Posterior vena cava (tissue), 2 donors: ENCODE measurements at regions not wholly inside any gene's neighbourhood (a gene's known extent, or its start where the extent isn't known, plus 50 kb on each side); places are given as distances from the start of the nearest gene placed in this dataset.
"Not testable (repeated sequence)": the region's sequence is repeated elsewhere in the genome, so short reads cannot be mapped to it uniquely, and the experiment has no call there.

Source experiments
- DNase-seq: peaks from one replicate; pipeline ENCODE4 v3.0.0-alpha.2; 2020; ENCODE audit warnings: low spot score
- intact Hi-C, 2 donors: fragments of 100-400 bp; cut with DNase I; formaldehyde crosslinking; loops; one replicate each; pipeline versions ENCODE4 v1.14.1 to v1.14.2; 2022 to 2023
- donor health status: DM: yes; HTN: yes; CAD: no.
- donor health status: DM: yes; HTN: yes; CAD: no.

- intact Hi-C loops = no loop called here
- DNase-seq = no peak
These were observed 54.2 kb upstream of the OPRM1 start for GRCh38 chr6:153984811-153985210.

DNA sequence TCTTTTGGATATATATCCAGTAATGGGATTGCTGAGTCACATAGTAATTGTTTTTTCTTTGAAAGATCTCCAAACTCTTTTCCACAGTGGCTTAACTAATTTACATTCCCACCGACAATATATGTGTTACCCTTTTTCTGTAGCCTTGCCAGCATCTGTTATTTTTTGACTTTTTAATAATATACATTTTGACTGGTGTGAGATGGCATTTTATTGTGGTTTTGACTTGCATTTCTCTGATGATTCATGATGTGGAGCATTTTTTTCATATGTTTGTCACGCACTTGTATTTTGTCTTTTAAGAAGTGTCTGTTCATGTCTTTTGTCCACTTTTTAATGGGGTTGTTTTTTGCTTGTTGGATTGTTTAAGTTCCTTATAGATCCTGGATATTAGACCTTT lies 58.9 kb upstream of the OPRM1 start:
- intact Hi-C loops = no loop called here
- DNase-seq = no peak

- intact Hi-C loops, DNase-seq: not testable (repeated sequence)
These were observed 60.0 kb upstream of the OPRM1 start for GRCh38 chr6:153978911-153979548.

GRCh38 chr6:153976921-153977693 lies 61.9 kb upstream of the OPRM1 start:
- no peak for DNase-seq

DNA sequence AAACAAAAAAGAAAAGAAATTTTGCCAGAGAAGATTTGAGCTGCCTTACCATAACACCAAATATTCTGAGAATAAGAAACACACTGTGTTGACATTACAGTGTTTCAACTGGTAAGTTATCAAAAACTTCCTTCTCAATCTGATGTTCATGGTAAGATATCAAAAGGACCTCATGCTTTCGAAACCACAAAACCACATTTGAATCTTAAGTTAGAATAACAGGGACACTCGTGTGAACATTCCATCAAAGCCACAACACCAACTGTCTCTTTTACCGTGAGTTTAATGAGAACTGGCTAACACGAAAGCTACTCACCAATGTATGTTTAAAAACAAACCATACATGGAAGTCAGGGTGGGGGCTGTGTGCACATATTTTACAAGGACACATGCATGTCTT lies 73.0 kb upstream of the OPRM1 start:
- DNase-seq = no peak
- intact Hi-C loops = no loop called here

More at GRCh38 chr6:153976921-153977693, 61.9 kb upstream of the OPRM1 start:
- intact Hi-C loops = no loop called here

DNA sequence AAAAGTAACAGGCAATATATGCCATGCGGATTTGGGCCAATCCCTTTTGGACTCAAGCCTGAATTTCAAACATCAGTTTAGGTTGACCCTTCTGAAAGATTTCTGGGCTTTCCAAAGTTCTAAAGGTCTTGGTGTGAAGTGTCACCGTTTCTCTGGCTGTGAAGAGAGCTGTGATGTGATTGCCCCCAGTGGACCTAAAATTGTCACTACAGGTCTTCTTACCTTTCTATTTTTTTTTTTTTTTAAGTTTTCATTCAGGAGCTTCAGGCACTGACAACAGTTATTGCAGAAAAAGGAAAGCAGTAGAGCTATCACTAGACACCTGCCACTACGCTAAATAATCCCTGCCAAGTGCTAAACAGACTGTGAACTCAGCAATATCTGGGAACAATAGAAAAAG lies 75.7 kb upstream of the OPRM1 start:
- intact Hi-C loops = no loop called here

DNA sequence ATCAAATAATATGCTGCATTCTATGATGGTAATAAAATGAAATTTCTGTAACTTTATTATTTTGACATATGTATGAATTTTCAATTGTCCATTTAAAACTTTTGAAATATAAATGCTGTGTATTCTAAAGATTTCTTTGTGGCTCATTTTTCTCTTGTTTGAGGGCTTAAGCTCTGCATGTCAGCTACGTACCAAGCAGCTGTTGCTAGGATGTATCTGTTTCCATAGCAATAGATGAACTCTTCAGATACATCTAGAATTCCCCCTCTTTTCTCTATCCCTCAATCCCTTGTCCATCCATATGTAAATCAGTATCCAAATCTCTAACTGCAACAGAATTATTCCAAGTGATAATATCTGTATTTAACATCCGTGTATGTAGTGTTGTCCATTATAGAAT lies 76.5 kb upstream of the OPRM1 start:
- intact Hi-C loops = no loop called here
- no peak for DNase-seq

More for the DNA sequence above, 75.7 kb upstream of the OPRM1 start:
- no peak for DNase-seq

DNA sequence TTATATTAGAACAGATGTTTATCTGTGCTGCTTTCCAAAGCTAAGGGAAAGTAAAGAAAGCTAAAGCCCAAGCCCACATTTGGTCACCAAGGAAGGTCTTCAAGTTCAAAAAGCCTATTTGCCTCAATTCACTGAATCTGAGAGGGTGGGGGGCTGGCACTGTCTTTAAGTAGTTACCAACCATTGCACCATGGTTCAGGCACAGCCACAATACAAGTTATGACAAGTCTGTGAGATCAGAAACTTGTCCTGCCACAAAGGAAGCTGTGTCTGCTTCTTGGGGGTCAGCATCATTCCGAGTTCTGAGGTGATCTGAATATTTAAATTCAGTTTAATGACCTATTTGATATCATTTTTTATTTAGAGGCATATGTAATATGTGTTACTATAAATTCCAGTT lies 78.3 kb upstream of the OPRM1 start:
- intact Hi-C loops = no loop called here
- DNase-seq = no peak

GRCh38 chr6:153960281-153960680 lies 78.8 kb upstream of the OPRM1 start:
- intact Hi-C loops = no loop called here
- no peak for DNase-seq

- intact Hi-C loops = no loop called here
- no peak for DNase-seq
These were observed 79.8 kb upstream of the OPRM1 start for GRCh38 chr6:153959276-153959675.

GRCh38 chr6:153958860-153959259 lies 80.2 kb upstream of the OPRM1 start:
- intact Hi-C loops = no loop called here
- no peak for DNase-seq

GRCh38 chr6:153957394-153957793 lies 81.6 kb upstream of the OPRM1 start:
- intact Hi-C loops = no loop called here
- DNase-seq = no peak

DNA sequence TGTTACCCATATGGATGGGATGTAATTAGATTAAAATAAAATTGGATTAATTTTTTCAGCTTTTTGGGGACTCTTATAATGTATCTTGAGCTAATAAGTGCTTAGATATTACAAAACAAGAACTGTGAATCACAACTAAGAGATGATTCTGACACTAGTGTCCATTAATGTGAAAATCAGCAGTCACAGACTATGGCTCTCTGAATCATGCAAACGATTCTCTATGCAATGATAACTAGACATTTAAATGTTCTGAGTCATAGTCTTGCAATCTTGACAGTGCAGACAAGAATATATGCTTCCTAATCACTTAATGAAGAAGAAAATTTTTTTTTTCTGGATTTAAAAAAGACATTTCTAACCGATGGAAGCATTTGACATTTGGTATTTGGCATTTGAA lies 82.2 kb upstream of the OPRM1 start:
- no peak for DNase-seq
- intact Hi-C loops = no loop called here

DNA sequence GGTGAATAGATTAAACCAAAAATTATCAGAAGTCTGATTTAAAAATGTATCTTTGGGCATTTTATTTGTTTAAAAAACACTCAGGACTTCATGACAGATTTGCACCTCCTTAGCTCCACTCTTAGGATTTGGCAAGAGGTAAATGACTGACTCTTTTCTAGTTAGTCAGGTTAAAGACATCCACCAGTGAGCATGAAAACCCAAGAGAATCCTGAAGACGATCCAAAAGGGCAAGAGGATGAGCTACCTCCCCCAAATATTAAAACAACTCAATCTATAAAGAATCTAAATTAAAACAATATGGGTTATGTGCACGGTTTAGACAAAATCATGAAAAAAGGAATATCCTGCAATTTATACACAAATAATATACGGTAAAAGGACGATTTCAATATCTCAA lies 89.4 kb upstream of the OPRM1 start:
- intact Hi-C loops = no loop called here
- no peak for DNase-seq

DNA sequence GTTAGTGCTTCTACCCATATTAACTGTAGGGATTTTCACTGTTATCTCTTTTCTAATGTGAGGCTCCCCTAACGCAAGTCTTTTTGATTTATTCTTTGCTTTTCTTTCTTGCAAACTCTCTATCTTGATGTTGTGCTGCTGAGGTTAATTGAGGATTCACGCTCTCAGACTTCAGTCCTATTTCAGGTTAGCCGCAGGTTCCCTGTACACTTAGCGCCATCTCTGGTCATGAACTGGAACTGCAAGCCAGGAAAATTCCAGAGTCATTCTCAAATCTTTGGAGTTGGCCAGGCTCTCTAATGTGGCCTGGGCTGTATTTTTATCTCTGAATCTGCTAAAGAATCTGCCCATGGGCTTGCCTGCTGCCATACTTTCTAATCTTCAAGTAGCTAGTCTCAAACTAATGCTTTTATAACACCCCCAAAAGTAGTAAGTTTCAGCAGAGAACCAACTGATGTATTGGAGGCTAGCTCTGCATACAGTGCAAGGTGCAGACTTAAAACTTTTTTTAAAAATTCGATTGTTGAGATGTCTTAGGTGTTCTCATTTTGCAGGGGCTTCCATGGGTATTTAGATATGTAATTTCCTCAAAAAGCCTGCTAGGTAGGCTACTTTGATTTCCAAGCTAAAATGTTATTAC lies 91.1 kb upstream of the OPRM1 start:
- DNase-seq = no peak
- intact Hi-C loops = no loop called here

DNA sequence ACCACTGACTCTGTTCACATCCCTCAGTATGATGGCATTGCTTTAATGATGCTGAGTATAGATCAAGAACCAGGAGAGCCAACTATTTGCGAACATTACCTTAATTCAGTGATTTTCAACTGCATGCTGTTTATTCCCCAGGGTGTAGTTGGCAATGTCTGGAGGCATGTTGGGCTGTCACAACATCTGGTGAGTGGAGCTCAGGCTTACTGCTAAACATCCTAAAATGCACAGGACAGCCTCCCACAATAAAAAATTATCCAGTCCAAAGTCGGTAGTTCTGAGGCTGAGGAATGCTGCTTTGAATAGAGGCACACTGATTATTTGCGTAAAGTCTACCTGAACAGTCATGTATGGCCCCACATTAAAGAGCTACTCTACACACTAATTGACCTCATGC lies 94.8 kb upstream of the OPRM1 start:
- no peak for DNase-seq
- intact Hi-C loops = no loop called here

DNA sequence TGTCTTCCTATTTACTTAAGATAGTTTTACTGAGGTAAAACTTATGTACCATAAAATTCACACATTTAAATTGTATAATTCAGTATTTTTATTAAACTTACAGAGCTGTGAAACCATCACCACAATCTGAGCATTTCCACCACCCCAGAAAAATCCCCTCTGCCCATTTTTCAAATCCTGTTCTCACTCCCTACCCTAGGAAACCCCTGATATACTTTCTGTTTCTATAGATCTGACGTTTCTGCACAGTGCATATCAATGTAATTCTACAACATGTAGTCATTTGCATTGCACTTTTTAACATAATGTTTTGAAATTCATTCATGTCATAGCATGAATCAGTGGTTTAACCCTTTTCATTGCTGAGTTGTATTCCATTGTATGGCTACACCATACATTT lies 96.7 kb upstream of the OPRM1 start:
- intact Hi-C loops = no loop called here

GRCh38 chr6:153941768-153942167 lies 97.3 kb upstream of the OPRM1 start:
- intact Hi-C loops = no loop called here

More for the DNA sequence above, 96.7 kb upstream of the OPRM1 start:
- DNase-seq = no peak

DNA sequence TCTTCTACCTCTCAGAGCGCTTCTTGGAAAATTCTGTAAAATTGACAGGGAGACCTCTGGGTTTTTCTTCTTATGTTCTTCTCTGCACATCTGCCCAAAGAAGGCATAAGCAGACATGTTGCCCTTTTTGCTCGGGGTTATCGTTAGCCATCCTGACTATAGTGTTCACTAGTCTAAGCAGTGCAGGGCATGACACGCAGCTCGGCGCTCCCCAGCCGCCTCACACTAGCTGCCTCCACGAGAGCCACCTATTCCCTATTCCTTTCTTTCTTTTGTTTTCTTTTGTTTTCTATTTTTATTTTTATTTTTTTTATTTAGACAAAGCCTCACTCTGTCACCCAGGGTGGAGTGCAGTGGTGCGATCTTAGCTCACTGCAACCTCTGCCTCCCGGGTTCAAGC lies 100.2 kb upstream of the OPRM1 start:
- DNase-seq = no peak
- intact Hi-C loops = no loop called here

More at GRCh38 chr6:153941768-153942167, 97.3 kb upstream of the OPRM1 start:
- no peak for DNase-seq

GRCh38 chr6:153931431-153931830 lies 107.6 kb upstream of the OPRM1 start:
- no peak for DNase-seq
- intact Hi-C loops = no loop called here

DNA sequence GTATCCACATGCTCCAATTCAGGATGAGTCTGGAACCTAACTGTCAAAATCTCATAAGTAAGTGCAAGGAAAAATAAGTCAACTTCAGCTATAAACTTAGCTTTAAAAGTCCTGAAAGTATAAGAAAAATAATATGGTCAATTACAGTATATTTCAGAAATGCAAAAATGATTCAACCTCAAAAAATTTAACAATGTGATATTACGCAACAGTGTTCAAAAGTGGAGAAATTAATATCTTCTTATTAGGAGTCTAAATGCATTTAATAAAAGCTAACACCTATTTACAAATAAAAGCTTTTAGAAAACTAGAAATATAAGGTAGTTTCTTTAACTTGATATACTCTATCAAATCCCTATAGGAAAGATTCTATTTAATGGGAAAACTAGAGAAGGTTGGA lies 111.2 kb upstream of the OPRM1 start:
- no peak for DNase-seq
- intact Hi-C loops = no loop called here
